OCI-LY7 (cell line): ENCODE measurements at regions not wholly inside any gene's neighbourhood (a gene's known extent, or its start where the extent isn't known, plus 50 kb on each side); places are given as distances from the start of the nearest gene placed in this dataset.

Source experiments
- BruUV-seq: library from RNA; stranded (reverse); fragments of 400-500 nt; replicated peaks from 2 replicates; lab custom pipeline; 2021; lab: Mats Ljungman, UMichigan
- CTCF ChIA-PET: fragments of 300-600 bp; sonication (Branson Sonifier 250); formaldehyde crosslinking; loops from one replicate; lab custom pipeline; 2022; ENCODE audit warnings: antibody characterized with exemption; ENCODE audit not compliant: unreplicated experiment; lab: Charles Lee
- POLR2A ChIA-PET: fragments of 300-600 bp; sonication (Branson Sonifier 250); formaldehyde crosslinking; loops from one replicate; lab custom pipeline; 2022; ENCODE audit warnings: antibody characterized with exemption; lab: Charles Lee
- DNase-seq: peaks from one replicate; pipeline ENCODE4 v3.0.0-alpha.2; 2015; ENCODE audit warnings: low spot score
- H2AFZ ChIP-seq: fragments of 200-600 bp; sonication (generic), shearing (Covaris generic); 2 replicates; pipeline ENCODE4 v1.6.1; 2014; ENCODE audit warnings: mild to moderate bottlenecking, antibody characterized with exemption, low read length, moderate library complexity
- H3K27ac ChIP-seq: fragments of 200-600 bp; sonication (generic); 2 replicates; pipeline ENCODE4 v1.5.1; 2014; ENCODE audit warnings: mixed run types, low read depth, mild to moderate bottlenecking, moderate library complexity, low read length, inconsistent platforms; ENCODE audit not compliant: poor library complexity, severe bottlenecking
- H3K36me3 ChIP-seq: fragments of 200-600 bp; sonication (generic); 2 replicates; pipeline ENCODE4 v1.6.1; 2014; ENCODE audit warnings: mild to moderate bottlenecking, antibody characterized with exemption, low read length, moderate library complexity, mixed read lengths; ENCODE audit not compliant: insufficient read depth
- H3K4me1 ChIP-seq: fragments of 200-600 bp; sonication (generic); 2 replicates; pipeline ENCODE4 v1.5.1; 2014; ENCODE audit warnings: mild to moderate bottlenecking, low read length; ENCODE audit not compliant: insufficient read depth, poor library complexity, severe bottlenecking
- H3K4me2 ChIP-seq: fragments of 200-600 bp; sonication (generic); 2 replicates; pipeline ENCODE4 v1.6.1; 2014; ENCODE audit warnings: mild to moderate bottlenecking, low read length
- H3K4me3 ChIP-seq: fragments of 200-600 bp; sonication (generic); 2 replicates; pipeline ENCODE4 v1.5.1; 2014; ENCODE audit warnings: mild to moderate bottlenecking, low read depth, low read length; ENCODE audit not compliant: poor library complexity, severe bottlenecking
- H3K79me2 ChIP-seq: fragments of 200-600 bp; sonication (generic); 2 replicates; pipeline ENCODE4 v1.6.1; 2016; ENCODE audit warnings: low read depth, mild to moderate bottlenecking, low read length, moderate library complexity, mixed read lengths; ENCODE audit not compliant: insufficient read depth
- H3K9me2 ChIP-seq: fragments of 200-600 bp; sonication (generic); 2 replicates; pipeline ENCODE4 v1.6.1; 2016; ENCODE audit warnings: mild to moderate bottlenecking, low read length, mixed read lengths; ENCODE audit not compliant: insufficient read depth
- H3K9me3 ChIP-seq: fragments of 200-600 bp; sonication (generic); 2 replicates; pipeline ENCODE4 v1.6.1; 2014; ENCODE audit warnings: mild to moderate bottlenecking, mixed run types, low read length, mixed read lengths
- H4K20me1 ChIP-seq: fragments of 200-600 bp; sonication (generic); 2 replicates; pipeline ENCODE4 v1.6.1; 2014; ENCODE audit warnings: mild to moderate bottlenecking, antibody characterized with exemption, low read length, moderate library complexity, mixed read lengths; ENCODE audit not compliant: insufficient read depth
- EZH2phosphoT487 ChIP-seq: fragments of 200-600 bp; sonication (generic); IDR thresholded peaks from 2 replicates; pipeline ENCODE4 v1.6.1; 2018; ENCODE audit warnings: low read depth, borderline replicate concordance, mild to moderate bottlenecking, mixed run types, antibody characterized with exemption, low read length, moderate library complexity, mixed read lengths
- intact Hi-C: fragments of 100-400 bp; cut with micrococcal nuclease; formaldehyde crosslinking; loops from one replicate; pipeline ENCODE4 v1.10.0; 2022; ENCODE audit not compliant: unreplicated experiment
- TF ChIP-seq, protein P1 (sequence below): fragments of 200-600 bp; sonication (generic); conservative IDR thresholded peaks from 2 replicates; pipeline ENCODE4 v1.5.1; 2014; ENCODE audit warnings: mild to moderate bottlenecking, antibody characterized with exemption, low read length, moderate library complexity, mixed read lengths

DNA sequence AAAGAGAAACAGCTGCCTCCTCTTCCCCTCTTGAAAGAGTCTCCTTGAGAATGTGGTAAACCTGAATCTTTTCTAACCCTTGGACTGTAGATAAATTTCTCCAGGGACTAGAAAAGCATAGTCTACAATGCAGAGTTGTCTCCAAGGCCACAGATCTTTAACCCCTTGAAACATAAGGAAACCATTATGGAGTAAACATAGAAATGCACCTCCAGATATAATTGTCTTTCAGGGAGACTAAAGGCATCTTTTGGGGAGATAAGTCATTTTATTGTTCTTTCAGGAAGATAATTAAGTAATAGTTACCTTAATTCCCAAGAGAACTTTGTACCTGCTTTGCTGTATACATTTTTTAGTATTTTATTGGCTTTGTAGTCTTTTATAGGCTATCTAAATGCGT, 373.6 kb upstream of the GRIA1 start:
- H3K4me2 ChIP-seq: no peak overlapping the region
- no peaks in the 10 kb centered on the region for H3K36me3 ChIP-seq
- no peaks in the 10 kb centered on the region for H3K79me2 ChIP-seq
- intact Hi-C loops: no loop called here
- ChIA-PET CTCF (no interaction called here), POLR2A (no interaction called here)
- TF ChIP-seq, protein P1, sequence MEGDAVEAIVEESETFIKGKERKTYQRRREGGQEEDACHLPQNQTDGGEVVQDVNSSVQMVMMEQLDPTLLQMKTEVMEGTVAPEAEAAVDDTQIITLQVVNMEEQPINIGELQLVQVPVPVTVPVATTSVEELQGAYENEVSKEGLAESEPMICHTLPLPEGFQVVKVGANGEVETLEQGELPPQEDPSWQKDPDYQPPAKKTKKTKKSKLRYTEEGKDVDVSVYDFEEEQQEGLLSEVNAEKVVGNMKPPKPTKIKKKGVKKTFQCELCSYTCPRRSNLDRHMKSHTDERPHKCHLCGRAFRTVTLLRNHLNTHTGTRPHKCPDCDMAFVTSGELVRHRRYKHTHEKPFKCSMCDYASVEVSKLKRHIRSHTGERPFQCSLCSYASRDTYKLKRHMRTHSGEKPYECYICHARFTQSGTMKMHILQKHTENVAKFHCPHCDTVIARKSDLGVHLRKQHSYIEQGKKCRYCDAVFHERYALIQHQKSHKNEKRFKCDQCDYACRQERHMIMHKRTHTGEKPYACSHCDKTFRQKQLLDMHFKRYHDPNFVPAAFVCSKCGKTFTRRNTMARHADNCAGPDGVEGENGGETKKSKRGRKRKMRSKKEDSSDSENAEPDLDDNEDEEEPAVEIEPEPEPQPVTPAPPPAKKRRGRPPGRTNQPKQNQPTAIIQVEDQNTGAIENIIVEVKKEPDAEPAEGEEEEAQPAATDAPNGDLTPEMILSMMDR: no peak
- no peak for TF ChIP-seq EZH2phosphoT487
- H3K9me3 ChIP-seq: no peaks in the 10 kb centered on the region
- no peaks in the 10 kb centered on the region for H3K4me1 ChIP-seq
- H2AFZ ChIP-seq: no peak overlapping the region
- H4K20me1 ChIP-seq: no peaks in the 10 kb centered on the region
- DNase-seq: no peak
- H3K9me2 ChIP-seq: no peaks in the 10 kb centered on the region
- no TSS peak for BruUV-seq
- no peak overlapping the region for H3K27ac ChIP-seq
- H3K4me3 ChIP-seq: no peak overlapping the region

DNA sequence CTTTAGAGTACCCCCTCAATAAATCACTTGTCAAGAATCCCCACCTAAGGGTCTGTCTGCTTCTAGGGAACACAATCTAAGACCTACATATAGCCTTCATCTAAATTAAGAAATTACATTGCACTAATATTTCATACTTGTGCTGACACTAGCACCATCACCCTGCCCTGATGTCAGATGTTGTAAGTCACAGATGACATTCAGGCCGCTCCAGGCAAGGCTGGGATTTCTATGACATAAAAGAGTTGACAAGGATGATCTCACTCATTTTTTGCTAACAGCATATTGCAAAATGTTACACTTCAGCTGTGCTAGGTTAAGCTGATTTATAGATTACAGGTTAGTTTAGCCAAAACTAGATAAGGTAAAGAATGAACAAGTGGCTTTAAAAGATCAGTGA, 372.5 kb upstream of the GRIA1 start:
- ChIA-PET CTCF (no interaction called here), POLR2A (interaction anchor here (0.6 kb wide), 1 partner anchor 141 kb away, joined by 4 read pairs; no protein-coding TSS in a partner anchor)
- H3K4me1 ChIP-seq: no peaks in the 10 kb centered on the region
- H3K4me3 ChIP-seq: no peak overlapping the region
- H3K79me2 ChIP-seq: no peaks in the 10 kb centered on the region
- TF ChIP-seq, protein P1: no peak
- TF ChIP-seq EZH2phosphoT487: no peak
- DNase-seq: no peak
- H3K9me3 ChIP-seq: no peaks in the 10 kb centered on the region
- BruUV-seq: no TSS peak
- H4K20me1 ChIP-seq: no peaks in the 10 kb centered on the region
- no peak overlapping the region for H2AFZ ChIP-seq
- no peaks in the 10 kb centered on the region for H3K36me3 ChIP-seq
- no peaks in the 10 kb centered on the region for H3K9me2 ChIP-seq
- H3K4me2 ChIP-seq: no peak overlapping the region
- H3K27ac ChIP-seq: no peak overlapping the region
- intact Hi-C loops: no loop called here

DNA sequence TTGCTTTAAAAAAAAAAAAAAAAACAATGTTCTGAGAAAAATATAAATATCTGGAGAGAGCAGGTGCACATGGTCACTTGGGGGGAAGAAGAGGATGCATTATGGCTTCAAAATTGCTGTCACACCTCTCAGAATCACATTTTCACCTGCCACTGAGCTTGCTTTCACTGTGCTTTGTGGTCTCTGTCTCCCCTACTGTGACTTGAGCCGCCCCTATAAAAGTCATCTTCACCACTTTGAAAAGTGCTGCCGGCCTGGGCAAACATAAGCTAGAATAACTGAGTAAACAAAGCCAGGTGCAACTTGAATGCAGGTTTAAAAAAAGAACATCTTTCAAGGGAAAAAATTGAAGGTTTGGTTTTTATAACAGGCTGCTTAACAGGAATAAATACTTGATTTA, 368.1 kb upstream of the GRIA1 start:
- H3K27ac ChIP-seq: no peak overlapping the region
- ChIA-PET CTCF (no interaction called here), POLR2A (interaction anchor here (0.7 to 1.2 kb wide), 3 partner anchors 9 to 137 kb away, joined by 4 to 5 read pairs (median 4); no protein-coding TSS in a partner anchor)
- no peaks in the 10 kb centered on the region for H3K9me2 ChIP-seq
- intact Hi-C loops: no loop called here
- no peaks in the 10 kb centered on the region for H4K20me1 ChIP-seq
- BruUV-seq: no TSS peak
- no peaks in the 10 kb centered on the region for H3K4me1 ChIP-seq
- H3K79me2 ChIP-seq: no peaks in the 10 kb centered on the region
- H3K36me3 ChIP-seq: no peaks in the 10 kb centered on the region
- H3K4me3 ChIP-seq: no peak overlapping the region
- H2AFZ ChIP-seq: no peak overlapping the region
- H3K9me3 ChIP-seq: no peaks in the 10 kb centered on the region
- DNase-seq: no peak
- TF ChIP-seq, protein P1: no peak
- no peak for TF ChIP-seq EZH2phosphoT487
- no peak overlapping the region for H3K4me2 ChIP-seq
